GM10266 (cell line): ENCODE measurements at regions not wholly inside any gene's neighbourhood (a gene's known extent, or its start where the extent isn't known, plus 50 kb on each side); places are given as distances from the start of the nearest gene placed in this dataset.
"Not testable (repeated sequence)": the region's sequence is repeated elsewhere in the genome, so short reads cannot be mapped to it uniquely, and the experiment has no call there.

Source experiments
- DNase-seq: peaks from one replicate; pipeline ENCODE4 v3.0.0; 2012; ENCODE audit errors: extremely low spot score
- TF ChIP-seq, protein P1 (sequence below): IDR thresholded peaks from 2 replicates; pipeline ENCODE4 v1.5.1; 2012; ENCODE audit warnings: mild to moderate bottlenecking, low read depth; ENCODE audit not compliant: control insufficient read depth, insufficient read depth; ENCODE audit errors: missing control alignments

DNA sequence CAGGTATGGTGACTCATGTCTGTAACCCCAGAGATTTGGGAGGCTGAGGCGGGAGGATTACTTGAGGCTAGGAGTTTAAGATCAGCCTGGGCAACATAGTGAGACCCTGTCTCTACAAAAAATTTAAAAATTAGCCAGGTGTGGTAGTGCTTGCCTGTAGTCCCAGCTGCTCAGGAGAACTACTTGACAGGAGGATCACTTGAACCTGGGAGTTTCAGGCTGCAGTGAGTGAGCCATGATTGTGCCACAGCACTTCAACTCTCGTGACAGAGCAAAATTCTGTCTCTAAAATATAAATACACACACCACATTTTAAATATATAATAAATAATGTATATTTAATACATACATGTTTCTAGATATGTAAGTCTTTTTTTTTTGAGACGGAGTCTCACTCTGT lies 53.5 kb upstream of the TEX264 start:
- no peak for DNase-seq
- TF ChIP-seq, protein P1, sequence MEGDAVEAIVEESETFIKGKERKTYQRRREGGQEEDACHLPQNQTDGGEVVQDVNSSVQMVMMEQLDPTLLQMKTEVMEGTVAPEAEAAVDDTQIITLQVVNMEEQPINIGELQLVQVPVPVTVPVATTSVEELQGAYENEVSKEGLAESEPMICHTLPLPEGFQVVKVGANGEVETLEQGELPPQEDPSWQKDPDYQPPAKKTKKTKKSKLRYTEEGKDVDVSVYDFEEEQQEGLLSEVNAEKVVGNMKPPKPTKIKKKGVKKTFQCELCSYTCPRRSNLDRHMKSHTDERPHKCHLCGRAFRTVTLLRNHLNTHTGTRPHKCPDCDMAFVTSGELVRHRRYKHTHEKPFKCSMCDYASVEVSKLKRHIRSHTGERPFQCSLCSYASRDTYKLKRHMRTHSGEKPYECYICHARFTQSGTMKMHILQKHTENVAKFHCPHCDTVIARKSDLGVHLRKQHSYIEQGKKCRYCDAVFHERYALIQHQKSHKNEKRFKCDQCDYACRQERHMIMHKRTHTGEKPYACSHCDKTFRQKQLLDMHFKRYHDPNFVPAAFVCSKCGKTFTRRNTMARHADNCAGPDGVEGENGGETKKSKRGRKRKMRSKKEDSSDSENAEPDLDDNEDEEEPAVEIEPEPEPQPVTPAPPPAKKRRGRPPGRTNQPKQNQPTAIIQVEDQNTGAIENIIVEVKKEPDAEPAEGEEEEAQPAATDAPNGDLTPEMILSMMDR, result no peak

DNA sequence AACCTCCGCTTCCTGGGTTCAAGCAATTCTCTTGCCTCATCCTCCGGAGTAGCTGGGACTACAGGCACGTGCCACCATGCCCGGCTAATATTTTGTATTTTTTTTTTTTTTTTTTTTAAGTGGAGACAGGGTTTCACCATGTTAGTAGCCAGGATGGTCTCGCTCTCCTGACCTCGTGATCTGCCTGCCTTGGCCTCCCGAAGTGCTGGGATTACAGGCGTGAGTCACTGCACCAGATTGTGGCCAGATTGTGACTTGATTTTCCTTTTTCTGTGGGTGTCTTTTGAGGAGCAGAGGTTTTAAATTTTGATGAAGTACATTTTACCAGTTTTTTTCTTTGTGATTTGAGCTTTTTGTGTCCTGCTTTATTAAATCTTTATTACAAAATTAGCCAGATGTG lies 53.0 kb upstream of the TEX264 start:
- not testable (repeated sequence) for DNase-seq

DNA sequence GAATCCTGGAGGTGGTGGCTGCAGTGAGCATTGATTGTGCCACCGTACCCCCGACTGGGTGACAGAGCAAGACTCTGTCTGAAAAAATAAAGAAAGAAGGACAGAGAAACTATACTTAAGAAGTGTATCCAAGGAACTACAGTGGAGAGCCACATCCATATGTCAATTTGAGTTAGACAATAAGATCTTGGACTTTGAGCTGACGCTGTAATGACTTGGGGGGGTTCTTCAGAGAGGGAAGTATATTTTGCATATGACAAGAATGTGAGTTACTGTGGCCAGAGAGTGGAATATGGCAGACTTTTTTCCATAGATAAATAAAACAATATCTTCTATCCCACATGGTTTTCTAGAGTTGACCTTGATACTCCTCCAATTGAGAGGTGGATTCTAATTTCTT lies 52.6 kb upstream of the TEX264 start:
- TF ChIP-seq, protein P1, result no peak

DNA sequence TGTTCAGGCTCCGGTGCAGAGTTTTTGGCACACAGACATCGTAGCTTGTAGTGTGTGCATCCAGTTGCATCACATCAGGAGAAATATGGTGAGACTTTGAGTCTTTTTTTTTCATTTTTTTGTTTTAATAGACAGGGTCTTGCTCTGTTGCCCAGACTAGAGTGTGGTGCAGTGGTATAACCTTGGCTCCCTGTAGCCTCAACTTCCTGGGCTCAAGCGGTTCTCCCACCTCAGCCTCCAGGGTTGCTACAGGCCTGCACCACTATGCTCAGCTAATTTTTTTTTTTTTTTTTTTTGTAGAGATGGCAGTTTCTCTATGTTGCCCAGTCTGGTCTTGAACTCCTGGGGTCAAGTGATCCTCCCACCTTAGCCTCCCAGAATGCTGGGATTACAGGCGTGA lies 51.1 kb upstream of the TEX264 start:
- TF ChIP-seq, protein P1, result no peak
- no peak for DNase-seq

More for the DNA sequence above, 52.6 kb upstream of the TEX264 start:
- DNase-seq, result no peak

DNA sequence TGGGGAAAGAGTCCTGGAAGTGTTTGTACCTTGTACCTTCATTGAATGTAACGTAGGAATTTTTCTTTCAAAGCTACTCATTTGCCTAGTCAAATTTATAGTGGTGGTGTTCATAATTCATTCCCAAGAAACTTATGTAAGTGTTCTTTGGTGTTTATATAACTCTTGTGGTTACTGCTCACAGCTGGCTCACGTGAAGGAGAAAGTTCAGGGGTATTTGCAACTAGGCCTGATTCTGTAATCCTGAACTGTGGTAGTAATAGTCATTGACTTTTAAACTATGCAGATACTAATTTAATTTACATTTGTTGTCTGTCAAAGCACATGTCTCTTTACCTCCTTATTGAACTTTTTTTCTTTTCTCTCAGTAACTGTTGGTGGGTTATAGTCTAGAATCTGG lies 50.5 kb upstream of the TEX264 start:
- DNase-seq, result no peak
- TF ChIP-seq, protein P1, result no peak

DNA sequence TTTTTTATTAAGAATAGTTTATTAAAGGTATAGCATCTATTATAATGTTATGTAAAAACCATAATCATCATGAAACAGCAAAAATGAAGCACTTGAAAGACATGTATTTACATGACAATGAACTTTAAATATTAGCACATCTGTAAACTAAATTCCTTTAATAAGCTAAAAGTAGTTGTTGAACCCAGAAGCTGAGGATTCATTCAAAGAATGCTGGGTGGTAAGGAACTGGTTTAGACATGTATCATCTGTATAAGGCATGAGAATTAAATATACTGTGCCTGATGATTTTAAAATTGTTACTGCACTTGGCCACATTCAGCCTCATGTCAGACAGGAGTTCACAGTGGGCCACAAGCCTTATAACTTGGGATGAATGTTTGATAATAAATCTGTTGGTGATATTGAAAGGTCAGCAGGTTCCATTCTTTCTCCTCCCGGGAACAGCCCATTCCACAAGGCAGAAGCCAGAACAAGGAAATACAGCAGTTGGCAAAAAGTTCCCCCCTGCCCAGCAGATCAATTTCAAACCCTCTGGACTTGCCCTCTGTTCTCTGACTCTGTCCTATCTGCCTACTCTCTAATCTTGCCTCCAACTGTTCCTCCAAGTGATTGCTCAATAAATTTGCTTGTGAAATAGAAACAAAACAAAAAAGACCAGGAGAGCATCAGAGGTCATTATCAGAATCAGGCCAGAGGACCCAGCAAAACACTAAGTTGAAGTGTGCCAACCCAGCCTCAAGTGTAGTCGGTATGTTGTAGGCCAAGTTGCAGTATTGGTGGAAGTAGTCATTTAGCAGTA lies 49.8 kb upstream of the TEX264 start:
- TF ChIP-seq, protein P1, result no peak
- DNase-seq, result no peak
